ENCODE measurements at regions not wholly inside any gene's neighbourhood (a gene's known extent, or its start where the extent isn't known, plus 50 kb on each side); places are given as distances from the start of the nearest gene placed in this dataset.

DNA sequence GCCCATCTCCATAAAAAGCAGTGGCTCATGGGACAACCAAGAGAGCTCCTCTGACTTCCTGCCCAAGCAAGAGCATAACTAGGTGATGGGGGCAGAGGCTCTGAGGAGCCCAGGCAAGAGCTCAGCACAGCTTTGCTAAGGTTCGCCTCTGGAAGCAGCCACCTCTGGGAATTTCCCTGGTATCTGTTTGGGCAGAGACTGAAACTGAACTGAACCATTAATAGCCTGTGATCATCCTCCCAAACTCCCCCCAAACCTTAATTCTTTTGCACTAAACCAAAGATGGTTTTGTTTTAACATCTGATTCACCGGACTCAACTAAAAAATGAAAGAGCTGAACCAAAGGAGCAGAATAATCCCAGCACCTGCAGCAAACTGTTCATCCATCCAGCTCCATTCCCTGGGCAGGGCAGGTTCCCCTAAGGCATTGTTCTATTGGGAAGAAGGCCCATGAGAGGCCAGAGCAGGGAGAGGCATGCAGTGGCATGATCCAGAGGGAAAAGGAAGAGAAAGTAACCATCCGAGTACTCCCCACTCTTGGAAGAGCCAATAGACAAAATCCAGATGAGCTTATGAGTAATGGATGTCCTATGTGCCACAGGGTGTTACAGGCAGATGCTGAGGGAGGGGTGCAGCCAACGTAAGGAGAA, 77.8 kb upstream of the KAZN start:
- CTCF ChIA-PET = no interaction called here
- POLR2A ChIA-PET = no interaction called here
- Mint-ChIP-seq H3K4me1 (no peaks in the 10 kb centered on the region), H3K4me3 (no peak overlapping the region), H3K27ac (no peak overlapping the region), H3K36me3 (no peaks in the 10 kb centered on the region), H3K27me3 (peaks cover 0 to 13% (median 6%) of the 10 kb centered on the region in 5 donors), H3K9me3 (peaks cover 0 to 2% (median 0%) of the 10 kb centered on the region in 11 donors)
- Histone ChIP-seq H3K4me1 (ENCODE audit: control insufficient read depth in 2 of 2, insufficient read depth in 2 of 2, low read length in 2 of 2) (no peaks in the 10 kb centered on the region), H3K4me3 (ENCODE audit: low read length) (no peak overlapping the region), H3K27me3 (ENCODE audit: control insufficient read depth in 2 of 2, insufficient read depth in 2 of 2, low read length in 2 of 2) (no peaks in the 10 kb centered on the region), H3K36me3 (ENCODE audit: control insufficient read depth in 2 of 3, insufficient read depth in 3 of 3, low read length in 3 of 3) (no peaks in the 10 kb centered on the region), H3K9me3 (ENCODE audit: control insufficient read depth in 2 of 3, low read length in 3 of 3) (no peaks in the 10 kb centered on the region), H3K27ac (ENCODE audit: low read depth, low read length) (no peak overlapping the region)
- ATAC-seq = no peak
- intact Hi-C loops (cut with micrococcal nuclease) = no loop called here
- DNase-seq = no peak

DNA sequence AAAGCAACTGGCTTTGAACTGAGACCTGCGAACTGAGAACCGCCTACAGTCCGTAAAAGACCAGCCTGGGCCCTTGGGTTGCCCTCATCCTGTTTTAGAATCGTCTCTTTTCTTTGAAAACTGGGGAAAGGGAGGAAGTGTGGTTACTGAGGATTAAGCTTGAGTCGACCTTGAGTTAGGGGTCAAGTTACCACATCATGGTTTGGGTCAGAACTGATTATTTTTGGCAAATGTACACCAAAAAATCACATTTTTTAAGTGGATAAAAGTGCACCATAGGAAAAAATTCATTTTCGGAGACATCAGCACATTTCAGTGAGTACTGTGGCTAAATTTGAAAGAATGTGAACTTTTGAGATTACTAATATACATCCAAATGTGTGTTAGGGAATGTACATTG, 76.9 kb upstream of the KAZN start:
- DNase-seq = no peak
- H3K36me3 Mint-ChIP-seq = no peaks in the 10 kb centered on the region
- H3K4me1 Mint-ChIP-seq = no peaks in the 10 kb centered on the region
- ChIA-PET CTCF (interaction anchor here (0.6 kb wide), 1 partner anchor 1060 kb away, joined by 5 read pairs; no protein-coding TSS in a partner anchor), POLR2A (no interaction called here)
- no peak for ATAC-seq
- Histone ChIP-seq H3K4me3 (ENCODE audit: low read length) (no peak overlapping the region), H3K27me3 (ENCODE audit: control insufficient read depth in 2 of 2, insufficient read depth in 2 of 2, low read length in 2 of 2) (no peaks in the 10 kb centered on the region), H3K4me1 (ENCODE audit: control insufficient read depth in 2 of 2, insufficient read depth in 2 of 2, low read length in 2 of 2) (no peaks in the 10 kb centered on the region), H3K27ac (ENCODE audit: low read depth, low read length) (no peak overlapping the region), H3K9me3 (ENCODE audit: control insufficient read depth in 2 of 3, low read length in 3 of 3) (no peaks in the 10 kb centered on the region), H3K36me3 (ENCODE audit: control insufficient read depth in 2 of 3, insufficient read depth in 3 of 3, low read length in 3 of 3) (no peaks in the 10 kb centered on the region)
- intact Hi-C loops (cut with micrococcal nuclease) = no loop called here
- no peak overlapping the region for H3K27ac Mint-ChIP-seq
- H3K27me3 Mint-ChIP-seq = peaks cover 0 to 13% (median 9%) of the 10 kb centered on the region in 5 donors
- no peaks in the 10 kb centered on the region for H3K9me3 Mint-ChIP-seq
- no peak overlapping the region for H3K4me3 Mint-ChIP-seq

DNA sequence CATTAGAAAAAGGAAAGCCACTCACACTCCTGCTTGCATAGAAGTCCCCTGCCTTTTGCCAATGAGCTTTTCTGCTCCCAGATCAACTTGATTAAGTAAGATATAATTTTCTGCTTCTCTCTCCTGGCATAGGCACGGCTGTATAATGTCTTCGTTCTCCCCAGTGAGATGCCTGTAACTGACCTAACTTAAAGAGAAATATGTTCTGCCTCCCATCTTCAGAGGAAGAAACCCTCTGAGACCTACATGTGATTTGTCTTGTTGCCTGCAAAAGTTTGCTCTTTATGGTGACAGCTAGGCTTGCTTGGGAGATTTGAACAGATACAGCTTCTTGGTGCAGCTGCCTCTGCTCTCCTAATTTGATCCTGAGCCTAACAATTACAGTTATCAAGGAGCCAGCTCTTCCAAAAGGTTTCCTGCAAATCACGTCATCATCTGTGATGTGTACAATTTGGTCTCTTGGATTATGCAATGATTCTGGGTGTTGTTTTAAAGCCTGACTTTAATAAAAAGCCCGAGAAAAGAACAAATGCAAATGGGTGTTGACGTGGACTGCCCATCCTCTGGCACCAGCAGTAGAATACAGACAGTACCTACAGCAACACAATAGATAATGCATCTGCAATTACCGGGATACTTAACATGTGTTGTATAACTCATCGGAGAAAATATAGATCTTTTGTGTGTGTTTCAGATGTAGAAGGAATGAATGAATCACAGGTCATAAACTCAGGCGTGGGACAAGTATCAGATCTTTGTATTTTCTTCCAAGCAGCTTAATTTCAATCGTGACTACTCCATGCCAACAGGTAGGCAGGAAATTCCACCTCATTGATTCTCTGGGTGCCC, 76.2 kb upstream of the KAZN start:
- DNase-seq (no peak), ATAC-seq (no peak)
- Histone ChIP-seq H3K9me3 (ENCODE audit: control insufficient read depth in 2 of 3, low read length in 3 of 3) (no peaks in the 10 kb centered on the region), H3K4me1 (ENCODE audit: control insufficient read depth in 2 of 2, insufficient read depth in 2 of 2, low read length in 2 of 2) (no peaks in the 10 kb centered on the region), H3K36me3 (ENCODE audit: control insufficient read depth in 2 of 3, insufficient read depth in 3 of 3, low read length in 3 of 3) (no peaks in the 10 kb centered on the region), H3K27ac (ENCODE audit: low read depth, low read length) (no peak overlapping the region), H3K27me3 (ENCODE audit: control insufficient read depth in 2 of 2, insufficient read depth in 2 of 2, low read length in 2 of 2) (no peaks in the 10 kb centered on the region), H3K4me3 (ENCODE audit: low read length) (no peak overlapping the region)
- peaks cover 0 to 13% (median 11%) of the 10 kb centered on the region in 5 donors for H3K27me3 Mint-ChIP-seq
- CTCF ChIA-PET = interaction anchor here (0.6 kb wide), 1 partner anchor 1060 kb away, joined by 5 read pairs; no protein-coding TSS in a partner anchor
- H3K4me3 Mint-ChIP-seq = no peak overlapping the region
- no peaks in the 10 kb centered on the region for H3K36me3 Mint-ChIP-seq
- H3K4me1 Mint-ChIP-seq = no peaks in the 10 kb centered on the region
- POLR2A ChIA-PET = no interaction called here
- H3K27ac Mint-ChIP-seq = no peak overlapping the region
- H3K9me3 Mint-ChIP-seq = no peaks in the 10 kb centered on the region
- intact Hi-C loops (cut with micrococcal nuclease) = no loop called here

DNA sequence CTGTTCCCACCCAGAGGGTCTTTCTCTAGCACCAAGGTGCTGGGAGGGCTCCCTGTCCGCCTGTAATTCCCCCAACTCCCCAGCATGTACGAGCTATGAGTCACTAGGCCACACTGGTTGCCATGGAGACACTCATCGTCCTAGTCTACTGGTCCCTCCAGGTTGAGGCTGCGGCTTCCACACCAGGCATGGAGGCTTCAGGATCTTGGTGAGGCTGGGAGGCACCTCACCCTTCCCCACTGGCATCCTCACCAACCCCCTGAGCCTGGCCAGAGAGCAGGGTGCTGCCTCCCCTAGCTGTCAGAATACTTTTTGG, 75.6 kb upstream of the KAZN start:
- DNase-seq = no peak
- ChIA-PET CTCF (no interaction called here), POLR2A (no interaction called here)
- intact Hi-C loops (cut with micrococcal nuclease) = no loop called here
- Mint-ChIP-seq H3K9me3 (no peaks in the 10 kb centered on the region), H3K4me3 (no peak overlapping the region), H3K36me3 (no peaks in the 10 kb centered on the region), H3K4me1 (no peaks in the 10 kb centered on the region), H3K27ac (no peak overlapping the region), H3K27me3 (peaks cover 0 to 13% (median 11%) of the 10 kb centered on the region in 5 donors)
- ATAC-seq = no peak
- Histone ChIP-seq H3K36me3 (ENCODE audit: control insufficient read depth in 2 of 3, insufficient read depth in 3 of 3, low read length in 3 of 3) (no peaks in the 10 kb centered on the region), H3K9me3 (ENCODE audit: control insufficient read depth in 2 of 3, low read length in 3 of 3) (no peaks in the 10 kb centered on the region), H3K4me1 (ENCODE audit: control insufficient read depth in 2 of 2, insufficient read depth in 2 of 2, low read length in 2 of 2) (no peaks in the 10 kb centered on the region), H3K4me3 (ENCODE audit: low read length) (no peak overlapping the region), H3K27ac (ENCODE audit: low read depth, low read length) (no peak overlapping the region), H3K27me3 (ENCODE audit: control insufficient read depth in 2 of 2, insufficient read depth in 2 of 2, low read length in 2 of 2) (no peaks in the 10 kb centered on the region)

DNA sequence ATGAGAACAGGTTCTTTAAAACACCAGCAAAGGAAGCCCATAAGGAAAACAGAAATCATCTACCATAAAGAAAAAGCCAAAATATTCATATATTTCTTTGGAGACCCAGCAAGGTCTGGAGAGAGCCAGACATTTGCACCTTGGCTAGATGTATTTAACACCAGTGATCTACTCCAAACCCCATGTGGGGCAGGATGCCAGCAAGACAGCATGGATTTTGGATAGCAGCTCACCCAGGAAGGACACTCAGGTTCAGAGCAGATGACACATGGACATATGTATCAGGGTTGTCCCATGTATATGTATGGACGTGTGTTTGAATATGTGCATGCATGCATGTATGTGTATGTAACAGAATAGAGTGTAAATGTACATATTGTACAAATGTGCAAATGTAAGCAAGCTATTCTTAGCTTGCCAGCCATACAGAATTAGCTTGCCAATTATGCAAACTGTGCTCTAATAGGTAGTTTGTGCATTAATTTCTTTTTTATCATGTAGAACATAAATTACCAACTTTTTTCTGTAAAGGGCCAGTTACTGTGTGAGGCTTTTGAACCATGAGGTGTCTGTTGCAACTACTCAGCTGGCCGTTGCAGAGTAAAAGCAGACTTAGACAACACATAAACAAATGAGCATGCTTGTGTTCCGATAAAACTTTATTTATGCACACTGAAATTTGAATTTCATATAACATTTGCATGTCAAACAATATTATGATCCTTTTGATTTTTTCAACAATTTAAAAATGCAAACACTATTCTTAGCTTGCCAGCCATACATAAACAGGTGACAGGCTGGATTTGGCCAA, 73.5 kb upstream of the KAZN start:
- Histone ChIP-seq H3K27ac (ENCODE audit: low read depth, low read length) (no peak overlapping the region), H3K27me3 (ENCODE audit: control insufficient read depth in 2 of 2, insufficient read depth in 2 of 2, low read length in 2 of 2) (no peaks in the 10 kb centered on the region), H3K4me3 (ENCODE audit: low read length) (no peak overlapping the region), H3K36me3 (ENCODE audit: control insufficient read depth in 2 of 3, insufficient read depth in 3 of 3, low read length in 3 of 3) (no peaks in the 10 kb centered on the region), H3K4me1 (ENCODE audit: control insufficient read depth in 2 of 2, insufficient read depth in 2 of 2, low read length in 2 of 2) (no peaks in the 10 kb centered on the region), H3K9me3 (ENCODE audit: control insufficient read depth in 2 of 3, low read length in 3 of 3) (no peaks in the 10 kb centered on the region)
- CTCF ChIA-PET = no interaction called here
- POLR2A ChIA-PET = interaction anchor here (0.6 to 0.8 kb wide), 2 partner anchors 23 to 346 kb away, joined by 3 read pairs; no protein-coding TSS in a partner anchor
- ATAC-seq (no peak), DNase-seq (no peak)
- Mint-ChIP-seq H3K4me3 (no peak overlapping the region), H3K27ac (no peak overlapping the region), H3K36me3 (no peaks in the 10 kb centered on the region), H3K27me3 (peaks cover 0 to 11% (median 3%) of the 10 kb centered on the region in 5 donors), H3K4me1 (no peaks in the 10 kb centered on the region), H3K9me3 (peaks cover 0 to 3% (median 3%) of the 10 kb centered on the region in 11 donors)
- intact Hi-C loops (cut with micrococcal nuclease) = no loop called here

DNA sequence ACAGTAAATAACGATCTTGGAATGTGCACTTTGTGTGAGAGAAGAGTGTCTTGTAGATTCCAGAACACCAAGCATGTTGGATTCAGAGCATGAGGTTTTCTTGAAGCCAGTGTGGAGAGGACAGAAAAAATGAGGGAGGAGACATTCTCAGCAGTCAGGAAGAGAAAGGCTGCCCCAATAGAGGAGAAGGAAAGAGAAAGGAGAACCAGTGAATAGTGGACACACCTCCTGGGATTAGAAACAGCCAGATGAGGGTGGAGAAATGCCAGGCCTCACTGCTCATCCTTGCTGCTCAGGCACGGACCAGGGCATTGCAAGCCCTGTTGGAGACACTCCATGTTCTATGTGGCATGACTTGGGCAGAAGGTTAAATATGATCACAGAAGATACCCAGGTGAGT, 69.0 kb upstream of the KAZN start:
- H3K4me1 ChIP-seq (ENCODE audit: control insufficient read depth in 2 of 2, insufficient read depth in 2 of 2, low read length in 2 of 2) = no peaks in the 10 kb centered on the region
- no peak overlapping the region for H3K27ac ChIP-seq (ENCODE audit: low read depth, low read length)
- H3K4me1 Mint-ChIP-seq = no peaks in the 10 kb centered on the region
- DNase-seq (no peak), ATAC-seq (no peak)
- no peak overlapping the region for H3K27ac Mint-ChIP-seq
- no peaks in the 10 kb centered on the region for H3K36me3 ChIP-seq (ENCODE audit: control insufficient read depth in 2 of 3, insufficient read depth in 3 of 3, low read length in 3 of 3)
- ChIA-PET CTCF (no interaction called here), POLR2A (no interaction called here)
- no peak overlapping the region for H3K4me3 Mint-ChIP-seq
- H3K9me3 ChIP-seq (ENCODE audit: control insufficient read depth in 2 of 3, low read length in 3 of 3) = no peaks in the 10 kb centered on the region
- intact Hi-C loops (cut with micrococcal nuclease) = no loop called here
- no peaks in the 10 kb centered on the region for H3K36me3 Mint-ChIP-seq
- H3K4me3 ChIP-seq (ENCODE audit: low read length) = no peak overlapping the region
- no peaks in the 10 kb centered on the region for H3K27me3 ChIP-seq (ENCODE audit: control insufficient read depth in 2 of 2, insufficient read depth in 2 of 2, low read length in 2 of 2)
- H3K27me3 Mint-ChIP-seq = peaks cover 0 to 5% (median 0%) of the 10 kb centered on the region in 5 donors
- H3K9me3 Mint-ChIP-seq = peaks cover 0 to 7% (median 3%) of the 10 kb centered on the region in 11 donors

Measured in naive thymus-derived CD4-positive, alpha-beta T cell (primary cell).